Ovary (tissue), 7 donors: ENCODE measurements at regions not wholly inside any gene's neighbourhood (a gene's known extent, or its start where the extent isn't known, plus 50 kb on each side); places are given as distances from the start of the nearest gene placed in this dataset.
"Not testable (repeated sequence)": the region's sequence is repeated elsewhere in the genome, so short reads cannot be mapped to it uniquely, and the experiment has no call there.

ENCODE experiments used
- DNase-seq, 5 donors: peaks; one replicate each; pipeline ENCODE4 v3.0.0-alpha.2; 2019 to 2020
- H3K27ac ChIP-seq, 2 donors: fragments of 200-600 bp; one replicate each; pipeline versions ENCODE4 v1.5.1 to v1.8.0; 2019 to 2022
- H3K27me3 ChIP-seq: fragments of 200-600 bp; one replicate; pipeline ENCODE4 v1.8.0; 2022
- H3K36me3 ChIP-seq: fragments of 200-600 bp; sonication (generic); one replicate; pipeline ENCODE4 v1.5.1; 2019
- H3K4me1 ChIP-seq: one replicate; pipeline ENCODE4 v1.8.1; 2013; ENCODE audit warnings: mild to moderate bottlenecking, moderate library complexity; ENCODE audit not compliant: insufficient read depth
- H3K4me3 ChIP-seq: fragments of 200-600 bp; sonication (generic); one replicate; pipeline ENCODE4 v1.5.1; 2017
- H3K9me3 ChIP-seq, 2 donors: fragments of 200-600 bp in 1 of 2; sonication (generic) in 1 of 2; one replicate each; pipeline versions ENCODE4 v1.5.1 to v1.8.1; 2013 to 2019; ENCODE audit warnings: mild to moderate bottlenecking in 1 of 2, moderate library complexity in 1 of 2
- EP300 ChIP-seq: sonication (generic); formaldehyde crosslinking; IDR thresholded peaks from one replicate; pipeline ENCODE4 v1.6.1; 2017; ENCODE audit warnings: antibody characterized with exemption
- POLR2A ChIP-seq: fragments of 450-650 bp; IDR thresholded peaks from one replicate; pipeline ENCODE4 v1.6.1; 2017; ENCODE audit warnings: antibody characterized with exemption, mild to moderate bottlenecking, moderate library complexity
- WGBS, 3 donors: extraction: QIAGEN DNeasy Blood & Tissue Kit in 1 of 3; methylation state at CpG; one replicate each; pipeline versions ENCODE4 v1.1.5 to v1.1.7; 2013 to 2017; 5-methylcytosine and 5-hydroxymethylcytosine counted together
- intact Hi-C, 4 donors: fragments of 100-400 bp; cut with DNase I; formaldehyde crosslinking; loops; one replicate each; pipeline versions ENCODE4 v1.11.0 to v1.15.1; 2022 to 2023
- TF ChIP-seq, protein P1 (sequence below), 3 donors: fragments of 450-650 bp in 2 of 3; fragments of 200-600 bp in 1 of 3; IDR thresholded peaks; one replicate each; pipeline versions ENCODE4 v1.5.1 to v1.8.0; 2016 to 2022; ENCODE audit warnings: antibody characterized with exemption in 3 of 3, mild to moderate bottlenecking in 1 of 3
- donor health status: DM: no; HTN: no; CAD: no; lungs with moderate emphysema.
- donor health status: DM: no; HTN: no; CAD: no.
- donor health status: Bipolar disorder and iron deficiency.
- donor health status: DM: no; HTN: no; CAD: no.
- donor health status: DM: yes; HTN: yes; CAD: no.

DNA sequence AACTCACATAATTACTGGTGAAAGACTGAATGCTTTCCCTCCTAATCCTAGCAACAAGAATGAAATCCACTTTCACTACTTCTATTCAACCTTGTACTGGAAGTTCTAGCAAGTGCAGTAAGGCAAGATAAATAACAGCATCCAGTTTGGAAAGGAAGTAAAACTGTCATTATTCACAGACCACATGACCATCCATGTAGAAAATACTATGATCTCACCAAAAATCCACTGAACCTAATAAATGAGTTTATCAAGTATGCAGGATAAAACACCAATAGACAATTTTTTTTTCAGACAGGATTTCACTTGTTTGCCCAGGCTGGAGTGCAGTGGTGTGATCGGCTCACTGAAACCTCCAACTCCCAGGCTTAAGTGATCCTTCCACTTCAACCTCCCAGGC is 117.7 kb downstream of the TMEM167A start:
- H3K36me3 ChIP-seq = no peaks in the 10 kb centered on the region
- no peak for DNase-seq
- no peaks in the 10 kb centered on the region for H3K27me3 ChIP-seq
- H3K4me3 ChIP-seq = no peak overlapping the region
- intact Hi-C loops = no loop called here
- no peaks in the 10 kb centered on the region for H3K9me3 ChIP-seq
- WGBS, 3 donors = 90 to 100% (median 90%) methylated on average over 1 of the region's 1 CpG
- H3K27ac ChIP-seq = no peak overlapping the region
- TF ChIP-seq, protein P1, sequence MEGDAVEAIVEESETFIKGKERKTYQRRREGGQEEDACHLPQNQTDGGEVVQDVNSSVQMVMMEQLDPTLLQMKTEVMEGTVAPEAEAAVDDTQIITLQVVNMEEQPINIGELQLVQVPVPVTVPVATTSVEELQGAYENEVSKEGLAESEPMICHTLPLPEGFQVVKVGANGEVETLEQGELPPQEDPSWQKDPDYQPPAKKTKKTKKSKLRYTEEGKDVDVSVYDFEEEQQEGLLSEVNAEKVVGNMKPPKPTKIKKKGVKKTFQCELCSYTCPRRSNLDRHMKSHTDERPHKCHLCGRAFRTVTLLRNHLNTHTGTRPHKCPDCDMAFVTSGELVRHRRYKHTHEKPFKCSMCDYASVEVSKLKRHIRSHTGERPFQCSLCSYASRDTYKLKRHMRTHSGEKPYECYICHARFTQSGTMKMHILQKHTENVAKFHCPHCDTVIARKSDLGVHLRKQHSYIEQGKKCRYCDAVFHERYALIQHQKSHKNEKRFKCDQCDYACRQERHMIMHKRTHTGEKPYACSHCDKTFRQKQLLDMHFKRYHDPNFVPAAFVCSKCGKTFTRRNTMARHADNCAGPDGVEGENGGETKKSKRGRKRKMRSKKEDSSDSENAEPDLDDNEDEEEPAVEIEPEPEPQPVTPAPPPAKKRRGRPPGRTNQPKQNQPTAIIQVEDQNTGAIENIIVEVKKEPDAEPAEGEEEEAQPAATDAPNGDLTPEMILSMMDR (IDR thresholded peaks at IDR 0.05) = no peak
- TF ChIP-seq EP300 (no peak), POLR2A (no peak)
- no peaks in the 10 kb centered on the region for H3K4me1 ChIP-seq

DNA sequence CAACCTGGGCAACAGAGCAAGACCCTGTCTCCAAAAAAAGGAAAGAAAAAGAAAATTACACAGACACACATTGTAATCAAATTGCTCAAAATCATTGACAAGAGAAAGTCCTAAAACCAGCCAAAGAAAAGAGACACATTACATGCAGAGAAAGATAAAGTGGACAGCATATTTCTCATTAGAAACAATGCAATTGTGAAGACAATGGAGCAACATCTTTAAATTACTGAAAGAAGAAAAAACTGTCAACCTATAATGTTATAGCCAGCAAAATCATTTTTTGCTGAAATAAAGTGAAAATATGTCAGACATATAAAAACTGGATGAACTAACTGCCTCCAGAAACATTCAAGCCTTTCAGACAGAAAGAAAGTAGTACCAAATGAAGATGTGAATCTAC is 120.6 kb downstream of the TMEM167A start:
- intact Hi-C loops = no loop called here
- no peak overlapping the region for H3K4me3 ChIP-seq
- no peaks in the 10 kb centered on the region for H3K9me3 ChIP-seq
- H3K27me3 ChIP-seq = no peaks in the 10 kb centered on the region
- H3K4me1 ChIP-seq = no peaks in the 10 kb centered on the region
- H3K27ac ChIP-seq = no peak overlapping the region
- no peaks in the 10 kb centered on the region for H3K36me3 ChIP-seq
- no peak for TF ChIP-seq POLR2A
- TF ChIP-seq, protein P1 (IDR thresholded peaks at IDR 0.05) = no peak
- no peak for TF ChIP-seq EP300
- DNase-seq = no peak

- WGBS, 3 donors = 91 to 96% (median 92%) methylated on average over 1 of the region's 1 CpG
- no peaks in the 10 kb centered on the region for H3K27me3 ChIP-seq
- intact Hi-C loops = no loop called here
- H3K4me3 ChIP-seq = no peak overlapping the region
- no peak overlapping the region for H3K27ac ChIP-seq
- no peaks in the 10 kb centered on the region for H3K36me3 ChIP-seq
- no peak for DNase-seq
- no peaks in the 10 kb centered on the region for H3K9me3 ChIP-seq
- TF ChIP-seq POLR2A (no peak), EP300 (no peak)
- TF ChIP-seq, protein P1 (IDR thresholded peaks at IDR 0.05) = no peak
- H3K4me1 ChIP-seq = no peaks in the 10 kb centered on the region
Measured at GRCh38 chr5:82952326-82952725, 124.9 kb downstream of the TMEM167A start.

- DNase-seq, H3K4me1 ChIP-seq, H3K27ac ChIP-seq, H3K9me3 ChIP-seq, H3K27me3 ChIP-seq, intact Hi-C loops, H3K4me3 ChIP-seq, H3K36me3 ChIP-seq: not testable (repeated sequence)
- 90 to 99% (median 94%) methylated on average over 8 of the region's 8 CpGs for WGBS, 3 donors
Measured at GRCh38 chr5:82944267-82944666, 132.9 kb downstream of the TMEM167A start.

DNA sequence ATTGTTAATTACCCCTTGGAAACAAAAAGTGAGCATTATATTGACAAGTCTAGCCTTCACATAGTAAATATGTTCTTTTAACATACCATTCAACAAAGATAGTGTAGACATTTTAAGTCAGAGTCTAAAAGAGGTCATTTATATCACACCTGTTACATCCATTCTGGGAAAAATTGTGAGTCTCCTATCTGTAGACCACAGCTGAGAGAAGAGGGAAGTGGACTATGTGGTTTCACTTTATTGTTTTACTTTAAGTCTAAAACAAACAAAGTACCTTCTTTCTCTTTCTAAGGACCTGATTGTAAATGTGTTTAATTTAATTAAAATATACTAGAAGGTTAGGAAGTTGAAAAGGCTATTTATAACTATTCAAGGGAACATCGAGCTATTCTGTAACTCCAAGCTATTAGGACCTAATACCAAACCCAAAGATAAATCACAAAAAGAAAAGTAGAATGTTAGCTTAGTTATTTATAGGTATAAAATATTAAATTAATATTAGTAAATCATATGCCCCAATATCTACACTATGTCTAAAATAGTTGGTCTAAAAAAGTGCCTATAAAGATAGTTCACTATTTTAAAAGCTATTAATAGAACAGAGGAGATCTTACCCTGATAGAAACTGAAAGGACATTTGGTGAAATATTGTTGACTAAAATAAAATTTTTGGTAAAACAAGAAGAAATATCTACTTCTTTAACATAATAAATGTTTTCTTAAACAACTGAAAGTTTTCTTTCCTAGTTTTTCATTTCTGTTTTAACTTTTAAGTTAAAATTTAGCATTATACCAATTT is 134.9 kb downstream of the TMEM167A start:
- H3K4me3 ChIP-seq = no peak overlapping the region
- no peak for DNase-seq
- H3K4me1 ChIP-seq = no peaks in the 10 kb centered on the region
- H3K9me3 ChIP-seq = no peaks in the 10 kb centered on the region
- TF ChIP-seq EP300 (no peak), POLR2A (no peak)
- TF ChIP-seq, protein P1 (IDR thresholded peaks at IDR 0.05) = no peak
- intact Hi-C loops = no loop called here
- 58 to 67% (median 59%) methylated on average over 1 of the region's 1 CpG for WGBS, 3 donors
- H3K36me3 ChIP-seq = no peaks in the 10 kb centered on the region
- no peaks in the 10 kb centered on the region for H3K27me3 ChIP-seq
- H3K27ac ChIP-seq = no peak overlapping the region
